ENCODE measurements at regions not wholly inside any gene's neighbourhood (a gene's known extent, or its start where the extent isn't known, plus 50 kb on each side); places are given as distances from the start of the nearest gene placed in this dataset.

- no peak overlapping the region for H3K4me3 ChIP-seq (ENCODE audit: low read length)
- no peaks in the 10 kb centered on the region for H3K9me3 ChIP-seq (ENCODE audit: insufficient read depth, low read length)
- no peak overlapping the region for H3K27ac ChIP-seq (ENCODE audit: low read length)
- H4K20me1 ChIP-seq (ENCODE audit: insufficient read depth, low read length), result no peaks in the 10 kb centered on the region
- H3K27me3 ChIP-seq (ENCODE audit: low read depth, low read length), result peaks cover 29% of the 10 kb centered on the region
- no peak overlapping the region for H2AFZ ChIP-seq (ENCODE audit: low read depth, low read length)
- no peak overlapping the region for H3K9ac ChIP-seq (ENCODE audit: low read length)
- H3K4me1 ChIP-seq (ENCODE audit: low read length), result no peaks in the 10 kb centered on the region
- no peaks in the 10 kb centered on the region for H3K36me3 ChIP-seq (replicated peaks; ENCODE audit: low read depth, low read length)
- no peak overlapping the region for H3K4me2 ChIP-seq (ENCODE audit: low read length)
- TF ChIP-seq EZH2phosphoT487 (IDR thresholded peaks at IDR 0.05; ENCODE audit: low read depth), result no peak
- TF ChIP-seq, protein P1, sequence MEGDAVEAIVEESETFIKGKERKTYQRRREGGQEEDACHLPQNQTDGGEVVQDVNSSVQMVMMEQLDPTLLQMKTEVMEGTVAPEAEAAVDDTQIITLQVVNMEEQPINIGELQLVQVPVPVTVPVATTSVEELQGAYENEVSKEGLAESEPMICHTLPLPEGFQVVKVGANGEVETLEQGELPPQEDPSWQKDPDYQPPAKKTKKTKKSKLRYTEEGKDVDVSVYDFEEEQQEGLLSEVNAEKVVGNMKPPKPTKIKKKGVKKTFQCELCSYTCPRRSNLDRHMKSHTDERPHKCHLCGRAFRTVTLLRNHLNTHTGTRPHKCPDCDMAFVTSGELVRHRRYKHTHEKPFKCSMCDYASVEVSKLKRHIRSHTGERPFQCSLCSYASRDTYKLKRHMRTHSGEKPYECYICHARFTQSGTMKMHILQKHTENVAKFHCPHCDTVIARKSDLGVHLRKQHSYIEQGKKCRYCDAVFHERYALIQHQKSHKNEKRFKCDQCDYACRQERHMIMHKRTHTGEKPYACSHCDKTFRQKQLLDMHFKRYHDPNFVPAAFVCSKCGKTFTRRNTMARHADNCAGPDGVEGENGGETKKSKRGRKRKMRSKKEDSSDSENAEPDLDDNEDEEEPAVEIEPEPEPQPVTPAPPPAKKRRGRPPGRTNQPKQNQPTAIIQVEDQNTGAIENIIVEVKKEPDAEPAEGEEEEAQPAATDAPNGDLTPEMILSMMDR (IDR thresholded peaks at IDR 0.05; ENCODE audit: low read depth, low read length), result no peak
- H3K79me2 ChIP-seq (ENCODE audit: low read length), result no peaks in the 10 kb centered on the region
These were observed 212.4 kb downstream of the UTP18 start for GRCh38 chr17:51472670-51473205.

DNA sequence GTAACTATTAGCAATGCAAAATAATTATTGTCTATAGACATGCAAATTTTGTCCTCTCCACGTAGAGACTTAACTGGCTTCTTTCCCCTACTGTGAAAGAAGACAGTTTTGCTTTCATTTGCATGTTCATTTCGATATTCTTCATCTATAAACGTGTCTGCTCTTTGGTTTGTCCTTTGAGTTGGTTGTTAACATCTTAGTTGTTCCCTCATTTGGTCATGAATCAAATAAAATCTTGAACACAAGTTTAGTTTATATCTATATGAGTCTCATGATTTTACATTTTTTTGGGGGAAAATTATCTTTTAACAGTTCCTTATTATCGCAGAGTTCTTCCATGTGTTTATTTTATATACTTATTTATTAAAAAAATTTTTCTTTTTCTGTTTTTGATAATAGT lies 214.4 kb downstream of the UTP18 start:
- Histone ChIP-seq H3K9ac (ENCODE audit: low read length) (no peak overlapping the region), H3K4me2 (ENCODE audit: low read length) (no peak overlapping the region), H3K4me1 (ENCODE audit: low read length) (no peaks in the 10 kb centered on the region), H3K36me3 (replicated peaks; ENCODE audit: low read depth, low read length) (no peaks in the 10 kb centered on the region), H3K79me2 (ENCODE audit: low read length) (no peaks in the 10 kb centered on the region), H3K9me3 (ENCODE audit: insufficient read depth, low read length) (no peaks in the 10 kb centered on the region), H3K4me3 (ENCODE audit: low read length) (no peak overlapping the region), H4K20me1 (ENCODE audit: insufficient read depth, low read length) (no peaks in the 10 kb centered on the region), H3K27me3 (ENCODE audit: low read depth, low read length) (peaks cover 28% of the 10 kb centered on the region), H3K27ac (ENCODE audit: low read length) (no peak overlapping the region), H2AFZ (ENCODE audit: low read depth, low read length) (no peak overlapping the region)
- TF ChIP-seq, protein P1 (IDR thresholded peaks at IDR 0.05; ENCODE audit: low read depth, low read length), result no peak
- no peak for TF ChIP-seq EZH2phosphoT487 (IDR thresholded peaks at IDR 0.05; ENCODE audit: low read depth)

DNA sequence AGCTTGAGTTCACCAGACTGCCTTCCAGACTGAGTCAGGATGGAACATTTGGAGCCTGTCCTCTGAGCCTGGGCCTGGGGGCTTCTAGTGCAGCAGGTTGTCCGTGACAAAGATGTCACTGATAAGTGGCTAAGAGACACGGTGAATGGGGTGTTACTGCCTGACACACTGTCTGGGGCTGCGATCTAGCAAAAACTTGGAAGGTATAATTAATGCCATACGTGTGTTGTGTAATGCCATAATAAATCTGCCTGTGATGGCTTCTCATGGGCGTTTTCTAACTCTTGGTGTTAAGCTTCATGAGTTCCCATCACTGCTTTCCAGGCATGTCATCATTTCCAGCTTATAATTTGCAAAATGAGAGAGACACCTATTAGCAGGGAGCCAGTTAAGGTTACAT lies 215.4 kb downstream of the UTP18 start:
- Histone ChIP-seq H4K20me1 (ENCODE audit: insufficient read depth, low read length) (no peaks in the 10 kb centered on the region), H3K4me3 (ENCODE audit: low read length) (no peak overlapping the region), H3K27ac (ENCODE audit: low read length) (no peak overlapping the region), H3K79me2 (ENCODE audit: low read length) (no peaks in the 10 kb centered on the region), H3K4me2 (ENCODE audit: low read length) (no peak overlapping the region), H3K36me3 (replicated peaks; ENCODE audit: low read depth, low read length) (no peaks in the 10 kb centered on the region), H3K27me3 (ENCODE audit: low read depth, low read length) (peaks cover 28% of the 10 kb centered on the region), H3K4me1 (ENCODE audit: low read length) (no peaks in the 10 kb centered on the region), H3K9ac (ENCODE audit: low read length) (no peak overlapping the region), H2AFZ (ENCODE audit: low read depth, low read length) (no peak overlapping the region), H3K9me3 (ENCODE audit: insufficient read depth, low read length) (no peaks in the 10 kb centered on the region)
- TF ChIP-seq, protein P1 (IDR thresholded peaks at IDR 0.05; ENCODE audit: low read depth, low read length), result no peak
- no peak for TF ChIP-seq EZH2phosphoT487 (IDR thresholded peaks at IDR 0.05; ENCODE audit: low read depth)

- TF ChIP-seq EZH2phosphoT487 (IDR thresholded peaks at IDR 0.05; ENCODE audit: low read depth), result no peak
- TF ChIP-seq, protein P1 (IDR thresholded peaks at IDR 0.05; ENCODE audit: low read depth, low read length), result no peak
- Histone ChIP-seq H3K4me2 (ENCODE audit: low read length) (no peak overlapping the region), H3K4me1 (ENCODE audit: low read length) (no peaks in the 10 kb centered on the region), H3K79me2 (ENCODE audit: low read length) (no peaks in the 10 kb centered on the region), H3K4me3 (ENCODE audit: low read length) (no peak overlapping the region), H3K36me3 (replicated peaks; ENCODE audit: low read depth, low read length) (no peaks in the 10 kb centered on the region), H3K9ac (ENCODE audit: low read length) (no peak overlapping the region), H3K27ac (ENCODE audit: low read length) (no peak overlapping the region), H3K9me3 (ENCODE audit: insufficient read depth, low read length) (no peaks in the 10 kb centered on the region), H3K27me3 (ENCODE audit: low read depth, low read length) (peaks cover 17% of the 10 kb centered on the region), H4K20me1 (ENCODE audit: insufficient read depth, low read length) (no peaks in the 10 kb centered on the region), H2AFZ (ENCODE audit: low read depth, low read length) (no peak overlapping the region)
These were observed 219.0 kb downstream of the UTP18 start for GRCh38 chr17:51479303-51479702.
